ENCODE measurements at regions not wholly inside any gene's neighbourhood (a gene's known extent, or its start where the extent isn't known, plus 50 kb on each side); places are given as distances from the start of the nearest gene placed in this dataset.
"Not testable (repeated sequence)": the region's sequence is repeated elsewhere in the genome, so short reads cannot be mapped to it uniquely, and the experiment has no call there.

GRCh38 chr2:31762085-31762484 lies 181.3 kb upstream of the SRD5A2 start:
- no peak for TF ChIP-seq TCF4 (CRISPR knock-in tag; IDR thresholded peaks at IDR 0.05; ENCODE audit: borderline replicate concordance)
- TF ChIP-seq ESRRG (CRISPR knock-in tag; IDR thresholded peaks at IDR 0.05) = no peak
- no peak for TF ChIP-seq BACH2 (CRISPR knock-in tag; IDR thresholded peaks at IDR 0.05; ENCODE audit: borderline replicate concordance)
- TF ChIP-seq CSDC2 (CRISPR knock-in tag; IDR thresholded peaks at IDR 0.05) = no peak
- TF ChIP-seq ZFP3 (CRISPR knock-in tag; IDR thresholded peaks at IDR 0.05) = no peak
- TF ChIP-seq PPARA (CRISPR knock-in tag; IDR thresholded peaks at IDR 0.05; ENCODE audit: borderline replicate concordance) = no peak
- no peak for TF ChIP-seq OSR1 (CRISPR knock-in tag; IDR thresholded peaks at IDR 0.05)
- TF ChIP-seq TOX (CRISPR knock-in tag; IDR thresholded peaks at IDR 0.05; ENCODE audit: borderline replicate concordance) = no peak
- TF ChIP-seq CSRNP3 (CRISPR knock-in tag; IDR thresholded peaks at IDR 0.05) = no peak
- TF ChIP-seq SNAI2 (CRISPR knock-in tag; IDR thresholded peaks at IDR 0.05) = no peak
- no peak for TF ChIP-seq ARNTL (CRISPR knock-in tag; IDR thresholded peaks at IDR 0.05; ENCODE audit: borderline replicate concordance, low read depth)
- no peak for TF ChIP-seq ZFP30 (CRISPR knock-in tag; IDR thresholded peaks at IDR 0.05)
- no peak for TF ChIP-seq CREB5 (CRISPR knock-in tag; IDR thresholded peaks at IDR 0.05; ENCODE audit: low read depth)
- no peak for TF ChIP-seq ISL1 (CRISPR knock-in tag; IDR thresholded peaks at IDR 0.05)
- no peak for TF ChIP-seq ZNF8 (CRISPR knock-in tag; IDR thresholded peaks at IDR 0.05)
- ATAC-seq = 0 out of 3 replicates have a peak, but pooled peaks have one; percentile 38

- not testable (repeated sequence) for ATAC-seq
Measured at GRCh38 chr2:31757351-31757750, 176.6 kb upstream of the SRD5A2 start.

GRCh38 chr2:31748746-31749145 lies 168.0 kb upstream of the SRD5A2 start:
- ATAC-seq = not testable (repeated sequence)

GRCh38 chr2:31748041-31748440 lies 167.3 kb upstream of the SRD5A2 start:
- TF ChIP-seq CREB5 (CRISPR knock-in tag; IDR thresholded peaks at IDR 0.05; ENCODE audit: low read depth) (no peak), BACH2 (CRISPR knock-in tag; IDR thresholded peaks at IDR 0.05; ENCODE audit: borderline replicate concordance) (no peak), TOX (CRISPR knock-in tag; IDR thresholded peaks at IDR 0.05; ENCODE audit: borderline replicate concordance) (no peak), ZNF565 (CRISPR knock-in tag; conservative IDR thresholded peaks at IDR 0.05; ENCODE audit: low read depth) (no peak), ISL1 (CRISPR knock-in tag; IDR thresholded peaks at IDR 0.05) (no peak), ZNF70 (CRISPR knock-in tag; IDR thresholded peaks at IDR 0.05) (no peak), ZNF8 (CRISPR knock-in tag; IDR thresholded peaks at IDR 0.05) (no peak), SNAI2 (CRISPR knock-in tag; IDR thresholded peaks at IDR 0.05) (no peak), CSDC2 (CRISPR knock-in tag; IDR thresholded peaks at IDR 0.05) (no peak)
- ATAC-seq = no peak

- TF ChIP-seq PPARA (CRISPR knock-in tag; IDR thresholded peaks at IDR 0.05; ENCODE audit: borderline replicate concordance) = no peak
- TF ChIP-seq TOX (CRISPR knock-in tag; IDR thresholded peaks at IDR 0.05; ENCODE audit: borderline replicate concordance) = no peak
- TF ChIP-seq ZFP30 (CRISPR knock-in tag; IDR thresholded peaks at IDR 0.05) = no peak
- TF ChIP-seq ARNTL (CRISPR knock-in tag; IDR thresholded peaks at IDR 0.05; ENCODE audit: borderline replicate concordance, low read depth) = no peak
- no peak for TF ChIP-seq ZNF8 (CRISPR knock-in tag; IDR thresholded peaks at IDR 0.05)
- no peak for TF ChIP-seq TCF4 (CRISPR knock-in tag; IDR thresholded peaks at IDR 0.05; ENCODE audit: borderline replicate concordance)
- no peak for TF ChIP-seq ZFP3 (CRISPR knock-in tag; IDR thresholded peaks at IDR 0.05)
- no peak for TF ChIP-seq BACH2 (CRISPR knock-in tag; IDR thresholded peaks at IDR 0.05; ENCODE audit: borderline replicate concordance)
- TF ChIP-seq RARB (CRISPR knock-in tag; IDR thresholded peaks at IDR 0.05) = no peak
- TF ChIP-seq PATZ1 (CRISPR knock-in tag; IDR thresholded peaks at IDR 0.05; ENCODE audit: borderline replicate concordance) = no peak
- TF ChIP-seq POU6F1 (CRISPR knock-in tag; IDR thresholded peaks at IDR 0.05; ENCODE audit: borderline replicate concordance, low read depth) = no peak
- TF ChIP-seq CSDC2 (CRISPR knock-in tag; IDR thresholded peaks at IDR 0.05) = no peak
- no peak for TF ChIP-seq CSRNP3 (CRISPR knock-in tag; IDR thresholded peaks at IDR 0.05)
- TF ChIP-seq TSHZ2 (CRISPR knock-in tag; IDR thresholded peaks at IDR 0.05) = no peak
- TF ChIP-seq OSR1 (CRISPR knock-in tag; IDR thresholded peaks at IDR 0.05) = no peak
- TF ChIP-seq ESRRG (CRISPR knock-in tag; IDR thresholded peaks at IDR 0.05) = no peak
- no peak for ATAC-seq
Measured at GRCh38 chr2:31739161-31739560, 158.4 kb upstream of the SRD5A2 start.

Data from SK-N-SH treated with all-trans-retinoic acid at 6 μM for 48 hours (cell line).